Natural killer cell (primary cell): ENCODE measurements at regions not wholly inside any gene's neighbourhood (a gene's known extent, or its start where the extent isn't known, plus 50 kb on each side); places are given as distances from the start of the nearest gene placed in this dataset.

Experiments
- ATAC-seq, 3 donors: fragments of 150-1000 bp in 2 of 3; fragments of 200-7000 bp in 1 of 3; cut with Tn5 transposase; 1 replicate in 1 of 3; 2 replicates in 2 of 3; pipeline ENCODE4 v1.10.0; 2021; ENCODE audit warnings: mild to moderate bottlenecking in 2 of 3, moderate library complexity in 2 of 3
- DNase-seq, 2 donors: peaks; one replicate each; pipeline versions ENCODE4 v3.0.0 to v3.0.0-alpha.2; 2013 to 2021; ENCODE audit warnings: mixed read lengths in 1 of 2
- H3K27ac ChIP-seq: one replicate; pipeline ENCODE4 v1.5.1; 2013; ENCODE audit warnings: mild to moderate bottlenecking, low read length
- H3K27me3 ChIP-seq: one replicate; pipeline ENCODE4 v1.6.1; 2013; ENCODE audit warnings: low read length; ENCODE audit not compliant: control insufficient read depth, insufficient read depth
- H3K36me3 ChIP-seq: one replicate; pipeline ENCODE4 v1.6.1; 2013; ENCODE audit warnings: low read length; ENCODE audit not compliant: control insufficient read depth, insufficient read depth
- H3K4me1 ChIP-seq: one replicate; pipeline ENCODE4 v1.6.1; 2013; ENCODE audit warnings: low read length; ENCODE audit not compliant: control insufficient read depth, insufficient read depth
- H3K4me3 ChIP-seq: one replicate; pipeline ENCODE4 v1.5.1; 2013; ENCODE audit warnings: low read length
- H3K9me3 ChIP-seq: one replicate; pipeline ENCODE4 v1.6.1; 2013; ENCODE audit warnings: low read length; ENCODE audit not compliant: control insufficient read depth, insufficient read depth
- H3K27ac Mint-ChIP-seq, 2 donors: one replicate each; pipeline ENCODE4 v1.8.0; 2022; ENCODE audit warnings: mild to moderate bottlenecking in 2 of 2, mixed read lengths in 2 of 2, moderate library complexity in 1 of 2
- H3K27me3 Mint-ChIP-seq, 2 donors: one replicate each; pipeline ENCODE4 v1.8.0; 2022; ENCODE audit warnings: low read depth in 2 of 2, mixed read lengths in 2 of 2
- H3K36me3 Mint-ChIP-seq: one replicate; pipeline ENCODE4 v1.8.0; 2022; ENCODE audit warnings: mixed read lengths
- H3K4me1 Mint-ChIP-seq, 2 donors: one replicate each; pipeline ENCODE4 v1.8.0; 2022; ENCODE audit warnings: mixed read lengths in 2 of 2
- H3K4me3 Mint-ChIP-seq: one replicate; pipeline ENCODE4 v1.8.0; 2022; ENCODE audit warnings: mild to moderate bottlenecking, moderate library complexity, mixed read lengths
- H3K9me3 Mint-ChIP-seq, 2 donors: one replicate each; pipeline ENCODE4 v1.8.0; 2022; ENCODE audit warnings: mixed read lengths in 2 of 2
- WGBS: methylation state at CpG from one replicate; pipeline ENCODE4 v1.1.7; 2013; ENCODE audit warnings: missing lambda C conversion rate; ENCODE audit not compliant: insufficient coverage; 5-methylcytosine and 5-hydroxymethylcytosine counted together
- intact Hi-C: fragments of 100-400 bp; cut with micrococcal nuclease; formaldehyde crosslinking; loops from one replicate; pipeline ENCODE4 v1.14.2; 2022
- TF ChIP-seq, protein P1 (sequence below): fragments of 200-600 bp; IDR thresholded peaks from one replicate; pipeline ENCODE4 v1.8.0; 2022; ENCODE audit warnings: antibody characterized with exemption

DNA sequence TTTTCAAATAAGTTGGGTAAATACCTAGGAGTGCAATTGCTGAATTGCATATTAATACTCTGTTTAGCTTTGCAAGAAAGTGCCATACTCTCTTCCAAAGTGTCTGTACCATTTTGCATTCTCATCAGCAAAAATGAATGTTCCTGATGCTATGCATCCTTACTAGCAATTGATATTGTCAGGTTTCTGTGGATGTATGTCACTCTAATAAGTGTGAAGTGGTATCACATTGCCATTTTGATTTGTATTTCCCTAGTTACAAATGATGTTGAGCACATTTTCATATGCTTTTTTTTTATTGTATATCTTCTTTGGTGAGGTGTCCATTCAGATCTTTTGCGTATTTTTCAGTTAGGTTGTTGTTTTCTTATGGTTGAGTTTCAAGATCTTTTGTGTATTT is 230.4 kb upstream of the MAGI2 start:
- peaks cover 22 to 30% of the 10 kb centered on the region in 2 donors for H3K9me3 Mint-ChIP-seq
- DNase-seq: no peak

DNA sequence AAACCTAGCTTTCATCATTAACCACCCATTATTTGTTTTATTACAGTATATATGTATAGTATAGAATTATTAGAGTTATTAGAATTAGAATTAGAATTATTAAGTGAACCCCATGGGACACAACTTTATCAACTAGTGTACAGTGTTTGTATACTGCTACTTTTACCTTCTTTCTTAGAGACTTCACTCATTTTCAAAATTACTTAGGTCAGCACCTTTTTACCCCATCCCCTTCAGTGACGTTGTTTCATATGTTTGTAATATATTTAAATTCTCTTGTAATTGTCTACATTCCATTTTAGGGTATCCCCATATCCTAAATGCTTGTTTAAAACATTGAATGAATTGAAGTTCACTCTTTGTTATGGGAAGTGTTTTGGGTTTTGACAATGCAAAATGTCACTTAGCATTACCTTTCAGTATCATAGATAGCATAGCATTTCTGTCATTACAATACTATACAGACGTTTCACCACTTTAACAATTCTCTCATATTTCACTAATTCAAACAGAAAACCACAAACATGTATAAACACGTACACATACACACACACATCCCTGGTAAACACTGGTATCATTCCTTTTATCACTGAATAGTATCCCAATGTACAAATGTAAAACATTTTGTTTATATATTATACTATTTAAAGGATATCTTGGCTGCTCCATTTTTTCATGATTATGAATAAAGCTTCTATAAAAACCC is 229.9 kb upstream of the MAGI2 start:
- intact Hi-C loops: no loop called here
- Histone ChIP-seq H3K4me1 (no peaks in the 10 kb centered on the region), H3K9me3 (no peaks in the 10 kb centered on the region), H3K4me3 (no peak overlapping the region), H3K36me3 (no peaks in the 10 kb centered on the region), H3K27ac (no peak overlapping the region), H3K27me3 (no peaks in the 10 kb centered on the region)
- no peak for ATAC-seq
- Mint-ChIP-seq H3K27me3 (no peaks in the 10 kb centered on the region), H3K4me3 (no peak overlapping the region), H3K27ac (no peak overlapping the region), H3K9me3 (peaks cover 22 to 30% of the 10 kb centered on the region in 2 donors), H3K4me1 (no peaks in the 10 kb centered on the region), H3K36me3 (no peaks in the 10 kb centered on the region)
- WGBS: 68% methylated on average over 2 of the region's 3 CpGs
- DNase-seq: no peak
- TF ChIP-seq, protein P1, sequence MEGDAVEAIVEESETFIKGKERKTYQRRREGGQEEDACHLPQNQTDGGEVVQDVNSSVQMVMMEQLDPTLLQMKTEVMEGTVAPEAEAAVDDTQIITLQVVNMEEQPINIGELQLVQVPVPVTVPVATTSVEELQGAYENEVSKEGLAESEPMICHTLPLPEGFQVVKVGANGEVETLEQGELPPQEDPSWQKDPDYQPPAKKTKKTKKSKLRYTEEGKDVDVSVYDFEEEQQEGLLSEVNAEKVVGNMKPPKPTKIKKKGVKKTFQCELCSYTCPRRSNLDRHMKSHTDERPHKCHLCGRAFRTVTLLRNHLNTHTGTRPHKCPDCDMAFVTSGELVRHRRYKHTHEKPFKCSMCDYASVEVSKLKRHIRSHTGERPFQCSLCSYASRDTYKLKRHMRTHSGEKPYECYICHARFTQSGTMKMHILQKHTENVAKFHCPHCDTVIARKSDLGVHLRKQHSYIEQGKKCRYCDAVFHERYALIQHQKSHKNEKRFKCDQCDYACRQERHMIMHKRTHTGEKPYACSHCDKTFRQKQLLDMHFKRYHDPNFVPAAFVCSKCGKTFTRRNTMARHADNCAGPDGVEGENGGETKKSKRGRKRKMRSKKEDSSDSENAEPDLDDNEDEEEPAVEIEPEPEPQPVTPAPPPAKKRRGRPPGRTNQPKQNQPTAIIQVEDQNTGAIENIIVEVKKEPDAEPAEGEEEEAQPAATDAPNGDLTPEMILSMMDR: no peak

More for the DNA sequence above, 230.4 kb upstream of the MAGI2 start:
- Mint-ChIP-seq H3K4me3 (no peak overlapping the region), H3K36me3 (no peaks in the 10 kb centered on the region), H3K27ac (no peak overlapping the region), H3K27me3 (no peaks in the 10 kb centered on the region), H3K4me1 (no peaks in the 10 kb centered on the region)
- H3K36me3 ChIP-seq: no peaks in the 10 kb centered on the region
- H3K27me3 ChIP-seq: no peaks in the 10 kb centered on the region
- H3K4me3 ChIP-seq: no peak overlapping the region
- no peak overlapping the region for H3K27ac ChIP-seq
- no peak for ATAC-seq
- TF ChIP-seq, protein P1: no peak
- WGBS: no CpG with 5 or more reads among the region's 1 CpG
- no peaks in the 10 kb centered on the region for H3K4me1 ChIP-seq
- H3K9me3 ChIP-seq: no peaks in the 10 kb centered on the region
- intact Hi-C loops: no loop called here

DNA sequence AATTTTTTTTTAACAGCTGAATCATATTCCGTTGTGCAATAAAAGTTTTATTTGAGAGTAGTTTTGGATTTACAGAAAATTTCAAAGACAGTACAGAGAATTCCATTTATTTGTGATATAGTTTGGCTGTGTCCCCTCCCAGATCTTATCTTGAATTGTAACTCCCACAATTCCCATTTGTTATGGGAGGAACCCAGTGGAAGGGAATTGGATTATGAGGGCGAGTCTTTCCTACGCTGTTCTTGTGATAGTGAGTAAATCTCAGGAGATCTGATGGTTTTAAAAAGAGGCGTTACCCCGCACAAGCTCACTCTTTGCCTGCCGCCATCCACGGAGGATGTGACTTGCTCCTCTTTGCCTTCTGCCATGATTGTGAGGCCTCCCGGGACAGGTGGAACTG is 228.0 kb upstream of the MAGI2 start:
- peaks cover 17 to 32% of the 10 kb centered on the region in 2 donors for H3K9me3 Mint-ChIP-seq
- no peaks in the 10 kb centered on the region for H3K36me3 Mint-ChIP-seq
- Histone ChIP-seq H3K27me3 (no peaks in the 10 kb centered on the region), H3K4me3 (no peak overlapping the region), H3K9me3 (no peaks in the 10 kb centered on the region), H3K27ac (no peak overlapping the region), H3K36me3 (no peaks in the 10 kb centered on the region), H3K4me1 (no peaks in the 10 kb centered on the region)
- no peaks in the 10 kb centered on the region for H3K4me1 Mint-ChIP-seq
- H3K27me3 Mint-ChIP-seq: no peaks in the 10 kb centered on the region
- 81% methylated on average over 8 of the region's 8 CpGs for WGBS
- H3K4me3 Mint-ChIP-seq: no peak overlapping the region
- ATAC-seq (no peak), DNase-seq (no peak)
- intact Hi-C loops: no loop called here
- TF ChIP-seq, protein P1: no peak
- H3K27ac Mint-ChIP-seq: no peak overlapping the region

DNA sequence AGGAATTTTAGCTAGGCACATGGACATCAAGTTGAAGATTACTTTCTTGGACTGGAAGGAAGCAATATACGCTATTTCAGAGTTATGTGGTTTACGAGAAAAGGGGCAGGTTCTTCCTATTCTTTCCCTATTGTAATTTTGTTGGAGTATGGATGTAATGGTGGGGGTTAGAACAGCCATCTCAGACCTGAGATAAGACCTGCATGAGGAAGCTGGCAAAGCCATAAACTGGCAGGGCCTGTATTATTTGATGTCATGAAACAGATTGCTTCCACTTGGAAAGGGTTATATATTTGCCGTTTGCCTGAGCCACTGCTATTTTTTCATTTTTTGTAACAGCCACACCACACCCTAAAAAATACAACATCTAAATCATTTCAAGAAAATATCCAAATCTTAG is 220.5 kb upstream of the MAGI2 start:
- Mint-ChIP-seq H3K36me3 (no peaks in the 10 kb centered on the region), H3K4me1 (no peaks in the 10 kb centered on the region), H3K9me3 (peaks cover 14 to 23% of the 10 kb centered on the region in 2 donors), H3K4me3 (no peak overlapping the region), H3K27me3 (no peaks in the 10 kb centered on the region), H3K27ac (no peak overlapping the region)
- intact Hi-C loops: no loop called here
- Histone ChIP-seq H3K36me3 (no peaks in the 10 kb centered on the region), H3K4me1 (no peaks in the 10 kb centered on the region), H3K27me3 (no peaks in the 10 kb centered on the region), H3K9me3 (peaks cover 8% of the 10 kb centered on the region), H3K4me3 (no peak overlapping the region), H3K27ac (no peak overlapping the region)
- 75% methylated on average over 3 of the region's 3 CpGs for WGBS
- ATAC-seq: no peak
- TF ChIP-seq, protein P1: no peak
- no peak for DNase-seq
